H9 (cell line): ENCODE measurements at regions not wholly inside any gene's neighbourhood (a gene's known extent, or its start where the extent isn't known, plus 50 kb on each side); places are given as distances from the start of the nearest gene placed in this dataset.

Source experiments
- DNase-seq: peaks from one replicate; pipeline ENCODE4 v3.0.0-alpha.2; 2017
- H2AFZ ChIP-seq: one replicate; pipeline ENCODE4 v1.6.1; 2013; ENCODE audit warnings: mild to moderate bottlenecking, low read length, control low read depth, moderate library complexity
- H2AK5ac ChIP-seq: 2 replicates; pipeline ENCODE4 v1.6.1; 2013; ENCODE audit warnings: low read length, control low read depth, mixed read lengths; ENCODE audit not compliant: insufficient read length
- H2BK120ac ChIP-seq: one replicate; pipeline ENCODE4 v1.6.1; 2013; ENCODE audit warnings: low read depth, mild to moderate bottlenecking, low read length, control low read depth, inconsistent platforms; ENCODE audit not compliant: poor library complexity, severe bottlenecking
- H2BK12ac ChIP-seq: 2 replicates; pipeline ENCODE4 v1.6.1; 2013; ENCODE audit warnings: low read length, control low read depth, mixed read lengths, low read depth; ENCODE audit not compliant: insufficient read length
- H2BK15ac ChIP-seq: 2 replicates; pipeline ENCODE4 v1.6.1; 2013; ENCODE audit warnings: low read depth, low read length, control low read depth
- H2BK20ac ChIP-seq: one replicate; pipeline ENCODE4 v1.6.1; 2013; ENCODE audit warnings: low read depth, mild to moderate bottlenecking, low read length, control low read depth, inconsistent platforms; ENCODE audit not compliant: poor library complexity, severe bottlenecking
- H2BK5ac ChIP-seq: 2 replicates; pipeline ENCODE4 v1.6.1; 2013; ENCODE audit warnings: low read length, control low read depth, mixed read lengths; ENCODE audit not compliant: insufficient read length
- H3K14ac ChIP-seq: 2 replicates; pipeline ENCODE4 v1.6.1; 2013; ENCODE audit warnings: low read length, control low read depth; ENCODE audit not compliant: insufficient read depth
- H3K18ac ChIP-seq: 2 replicates; pipeline ENCODE4 v1.6.1; 2013; ENCODE audit warnings: low read depth, mild to moderate bottlenecking, mixed read lengths, low read length, control low read depth; ENCODE audit not compliant: insufficient read length
- H3K23ac ChIP-seq: 2 replicates; pipeline ENCODE4 v1.6.1; 2013; ENCODE audit warnings: low read length, control low read depth, mixed read lengths, low read depth; ENCODE audit not compliant: insufficient read length
- H3K23me2 ChIP-seq: 2 replicates; pipeline ENCODE4 v1.6.1; 2013; ENCODE audit warnings: low read depth, mild to moderate bottlenecking, mixed read lengths, low read length, control low read depth; ENCODE audit not compliant: insufficient read length, poor library complexity, severe bottlenecking
- H3K27ac ChIP-seq: 2 replicates; pipeline ENCODE4 v1.5.1; 2013; ENCODE audit warnings: low read length, control low read depth, mixed read lengths, low read depth; ENCODE audit not compliant: insufficient read length
- H3K27me3 ChIP-seq: 2 replicates; pipeline ENCODE4 v1.6.1; 2013; ENCODE audit warnings: low read length, control low read depth, inconsistent platforms; ENCODE audit not compliant: insufficient read depth
- H3K4ac ChIP-seq: 2 replicates; pipeline ENCODE4 v1.6.1; 2013; ENCODE audit warnings: low read depth, mild to moderate bottlenecking, control low read depth, inconsistent platforms, low read length, moderate library complexity
- H3K4me1 ChIP-seq: 2 replicates; pipeline ENCODE4 v1.6.1; 2013; ENCODE audit warnings: low read length, control low read depth, inconsistent platforms; ENCODE audit not compliant: insufficient read depth
- H3K4me2 ChIP-seq: 2 replicates; pipeline ENCODE4 v1.6.1; 2013; ENCODE audit warnings: low read length, control low read depth, mixed read lengths; ENCODE audit not compliant: insufficient read length, insufficient read depth
- H3K56ac ChIP-seq: 2 replicates; pipeline ENCODE4 v1.6.1; 2013; ENCODE audit warnings: low read depth, mild to moderate bottlenecking, mixed read lengths, low read length, control low read depth; ENCODE audit not compliant: insufficient read length
- H3K79me1 ChIP-seq: 2 replicates; pipeline ENCODE4 v1.6.1; 2013; ENCODE audit warnings: low read depth, mild to moderate bottlenecking, moderate library complexity, low read length, control low read depth, inconsistent platforms; ENCODE audit not compliant: insufficient read depth, poor library complexity, severe bottlenecking
- H3K79me2 ChIP-seq: 2 replicates; pipeline ENCODE4 v1.6.1; 2013; ENCODE audit warnings: low read length, control low read depth, inconsistent platforms; ENCODE audit not compliant: insufficient read depth
- H3K9ac ChIP-seq: 2 replicates; pipeline ENCODE4 v1.6.1; 2013; ENCODE audit warnings: low read length, control low read depth, mixed read lengths; ENCODE audit not compliant: insufficient read length; ENCODE audit errors: extremely low read depth
- H3K9me3 ChIP-seq: one replicate; pipeline ENCODE4 v1.6.1; 2013; ENCODE audit warnings: low read depth, low read length, inconsistent platforms; ENCODE audit not compliant: control insufficient read depth
- H3T11ph ChIP-seq: one replicate; pipeline ENCODE4 v1.6.1; 2013; ENCODE audit warnings: mild to moderate bottlenecking, low read length, control low read depth, inconsistent platforms
- H4K20me1 ChIP-seq: one replicate; pipeline ENCODE4 v1.6.1; 2013; ENCODE audit not compliant: control insufficient read depth, insufficient read length, insufficient read depth
- H4K5ac ChIP-seq: 2 replicates; pipeline ENCODE4 v1.6.1; 2013; ENCODE audit warnings: low read depth, mild to moderate bottlenecking, mixed read lengths, low read length, control low read depth; ENCODE audit not compliant: insufficient read length
- H4K8ac ChIP-seq: replicated peaks from 2 replicates; pipeline ENCODE4 v1.6.1; 2013; ENCODE audit warnings: low read length, control low read depth, mixed read lengths, low read depth; ENCODE audit not compliant: insufficient read length
- H4K91ac ChIP-seq: 2 replicates; pipeline ENCODE4 v1.6.1; 2013; ENCODE audit warnings: low read depth, mild to moderate bottlenecking, moderate library complexity, mixed read lengths, low read length, control low read depth; ENCODE audit not compliant: insufficient read length
- H3K27ac Mint-ChIP-seq, 3 experiments: 2 replicates in 2 of 3; 3 replicates in 1 of 3; pipeline ENCODE4 v1.8.0; 2020 to 2021; ENCODE audit warnings: mixed read lengths in 3 of 3, mild to moderate bottlenecking in 1 of 3, moderate library complexity in 1 of 3
- H3K27me3 Mint-ChIP-seq: 2 replicates; pipeline ENCODE4 v1.8.0; 2021; ENCODE audit warnings: low read depth, mild to moderate bottlenecking, moderate library complexity, mixed read lengths
- H3K36me3 Mint-ChIP-seq, 3 experiments: 2 replicates in 2 of 3; 3 replicates in 1 of 3; pipeline ENCODE4 v1.8.0; 2020 to 2021; ENCODE audit warnings: low read depth in 3 of 3, mixed read lengths in 3 of 3; ENCODE audit not compliant: insufficient read depth in 1 of 3
- H3K4me1 Mint-ChIP-seq, 2 experiments: 2 replicates each; pipeline ENCODE4 v1.8.0; 2020; ENCODE audit warnings: mixed read lengths in 2 of 2
- H3K4me3 Mint-ChIP-seq, 2 experiments: 2 replicates in 1 of 2; 3 replicates in 1 of 2; pipeline ENCODE4 v1.8.0; 2020 to 2021; ENCODE audit warnings: mild to moderate bottlenecking in 2 of 2, mixed read lengths in 2 of 2, moderate library complexity in 1 of 2
- H3K9me3 Mint-ChIP-seq, 2 experiments: 2 replicates in 1 of 2; 3 replicates in 1 of 2; pipeline ENCODE4 v1.8.0; 2020; ENCODE audit warnings: mild to moderate bottlenecking in 2 of 2, mixed read lengths in 2 of 2, moderate library complexity in 1 of 2
- WGBS: extraction: QIAGEN DNeasy Blood & Tissue Kit; methylation state at CpG from one replicate; pipeline ENCODE4 v1.1.7; 2013; ENCODE audit warnings: missing lambda C conversion rate, low lambda C conversion rate, mixed read lengths; ENCODE audit not compliant: insufficient read length; ENCODE audit errors: extremely low coverage; 5-methylcytosine and 5-hydroxymethylcytosine counted together
- TF ChIP-seq, protein P1 (sequence below): fragments of 200-600 bp; sonication (generic); conservative IDR thresholded peaks from 3 replicates; pipeline ENCODE4 v1.8.0; 2021; ENCODE audit warnings: antibody characterized with exemption, mild to moderate bottlenecking

DNA sequence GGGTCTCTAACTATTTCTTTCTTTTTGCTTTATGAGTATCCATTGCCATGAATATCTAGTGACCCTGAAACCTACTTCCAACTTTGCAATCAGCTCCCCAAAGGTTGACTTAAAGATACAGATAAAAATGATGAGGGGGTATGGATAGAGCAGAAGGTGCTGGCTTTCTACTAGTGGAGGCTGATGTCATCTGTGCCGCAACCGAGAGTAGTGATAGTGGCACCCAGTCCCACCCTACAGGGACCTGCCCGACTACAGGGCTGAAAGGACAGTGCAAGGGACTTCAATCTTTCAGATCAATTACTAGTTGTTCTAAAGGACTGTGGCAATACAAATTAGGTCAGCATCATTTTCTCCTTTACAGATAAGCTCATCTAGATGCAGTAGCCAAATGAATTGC lies 806.0 kb downstream of the VRK1 start:
- no peak overlapping the region for H3K9ac ChIP-seq
- WGBS: no CpG with 5 or more reads among the region's 3 CpGs
- H3K23me2 ChIP-seq: no peaks in the 10 kb centered on the region
- H2BK120ac ChIP-seq: no peak overlapping the region
- H3K23ac ChIP-seq: no peak overlapping the region
- no peaks in the 10 kb centered on the region for H3K79me1 ChIP-seq
- no peak overlapping the region for H2AK5ac ChIP-seq
- H3K9me3 ChIP-seq: peaks cover 8% of the 10 kb centered on the region
- Mint-ChIP-seq H3K36me3 (peaks cover 0 to 3% (median 1%) of the 10 kb centered on the region in 3 experiments; a peak in 2 of 7 replicates), H3K27ac (no peak overlapping the region), H3K9me3 (peaks cover 3 to 9% of the 10 kb centered on the region in 2 experiments; a peak in 4 of 5 replicates), H3K4me1 (no peaks in the 10 kb centered on the region; a peak in 1 of 4 replicates), H3K4me3 (no peak overlapping the region), H3K27me3 (no peaks in the 10 kb centered on the region)
- no peaks in the 10 kb centered on the region for H3K4me1 ChIP-seq
- no peak for DNase-seq
- no peak overlapping the region for H3K14ac ChIP-seq
- no peak overlapping the region for H4K5ac ChIP-seq
- no peak overlapping the region for H2BK12ac ChIP-seq
- H2AFZ ChIP-seq: no peak overlapping the region
- H3K4ac ChIP-seq: no peak overlapping the region
- no peak overlapping the region for H4K8ac ChIP-seq
- no peak overlapping the region for H2BK5ac ChIP-seq
- H3K56ac ChIP-seq: no peak overlapping the region
- H2BK20ac ChIP-seq: no peak overlapping the region
- no peak overlapping the region for H3T11ph ChIP-seq
- H3K27ac ChIP-seq: no peak overlapping the region
- TF ChIP-seq, protein P1, sequence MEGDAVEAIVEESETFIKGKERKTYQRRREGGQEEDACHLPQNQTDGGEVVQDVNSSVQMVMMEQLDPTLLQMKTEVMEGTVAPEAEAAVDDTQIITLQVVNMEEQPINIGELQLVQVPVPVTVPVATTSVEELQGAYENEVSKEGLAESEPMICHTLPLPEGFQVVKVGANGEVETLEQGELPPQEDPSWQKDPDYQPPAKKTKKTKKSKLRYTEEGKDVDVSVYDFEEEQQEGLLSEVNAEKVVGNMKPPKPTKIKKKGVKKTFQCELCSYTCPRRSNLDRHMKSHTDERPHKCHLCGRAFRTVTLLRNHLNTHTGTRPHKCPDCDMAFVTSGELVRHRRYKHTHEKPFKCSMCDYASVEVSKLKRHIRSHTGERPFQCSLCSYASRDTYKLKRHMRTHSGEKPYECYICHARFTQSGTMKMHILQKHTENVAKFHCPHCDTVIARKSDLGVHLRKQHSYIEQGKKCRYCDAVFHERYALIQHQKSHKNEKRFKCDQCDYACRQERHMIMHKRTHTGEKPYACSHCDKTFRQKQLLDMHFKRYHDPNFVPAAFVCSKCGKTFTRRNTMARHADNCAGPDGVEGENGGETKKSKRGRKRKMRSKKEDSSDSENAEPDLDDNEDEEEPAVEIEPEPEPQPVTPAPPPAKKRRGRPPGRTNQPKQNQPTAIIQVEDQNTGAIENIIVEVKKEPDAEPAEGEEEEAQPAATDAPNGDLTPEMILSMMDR: no peak
- H3K4me2 ChIP-seq: no peak overlapping the region
- H4K91ac ChIP-seq: no peak overlapping the region
- H3K79me2 ChIP-seq: no peaks in the 10 kb centered on the region
- no peak overlapping the region for H2BK15ac ChIP-seq
- no peak overlapping the region for H3K18ac ChIP-seq
- H4K20me1 ChIP-seq: no peaks in the 10 kb centered on the region
- no peaks in the 10 kb centered on the region for H3K27me3 ChIP-seq
